ENCODE measurements at regions not wholly inside any gene's neighbourhood (a gene's known extent, or its start where the extent isn't known, plus 50 kb on each side); places are given as distances from the start of the nearest gene placed in this dataset.

- ChIA-PET CTCF (interaction anchor here (1.0 to 1.2 kb wide), 2 partner anchors 30 to 72 kb away, joined by 3 to 4 read pairs; no protein-coding TSS in a partner anchor), POLR2A (no interaction called here)
- no peaks in the 10 kb centered on the region for H3K4me1 Mint-ChIP-seq
- no peaks in the 10 kb centered on the region for H3K9me3 Mint-ChIP-seq
- no peaks in the 10 kb centered on the region for H3K36me3 Mint-ChIP-seq
- ATAC-seq (no peak), DNase-seq (ENCODE audit: low spot score) (no peak)
- TF ChIP-seq SMAD3 (CRISPR knock-in tag; IDR thresholded peaks at IDR 0.05; ENCODE audit: borderline replicate concordance): no peak
- TF ChIP-seq, protein P1, sequence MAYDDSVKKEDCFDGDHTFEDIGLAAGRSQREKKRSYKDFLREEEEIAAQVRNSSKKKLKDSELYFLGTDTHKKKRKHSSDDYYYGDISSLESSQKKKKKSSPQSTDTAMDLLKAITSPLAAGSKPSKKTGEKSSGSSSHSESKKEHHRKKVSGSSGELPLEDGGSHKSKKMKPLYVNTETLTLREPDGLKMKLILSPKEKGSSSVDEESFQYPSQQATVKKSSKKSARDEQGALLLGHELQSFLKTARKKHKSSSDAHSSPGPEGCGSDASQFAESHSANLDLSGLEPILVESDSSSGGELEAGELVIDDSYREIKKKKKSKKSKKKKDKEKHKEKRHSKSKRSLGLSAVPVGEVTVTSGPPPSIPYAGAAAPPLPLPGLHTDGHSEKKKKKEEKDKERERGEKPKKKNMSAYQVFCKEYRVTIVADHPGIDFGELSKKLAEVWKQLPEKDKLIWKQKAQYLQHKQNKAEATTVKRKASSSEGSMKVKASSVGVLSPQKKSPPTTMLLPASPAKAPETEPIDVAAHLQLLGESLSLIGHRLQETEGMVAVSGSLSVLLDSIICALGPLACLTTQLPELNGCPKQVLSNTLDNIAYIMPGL (CRISPR knock-in tag; IDR thresholded peaks at IDR 0.05): no peak
- no peak for TF ChIP-seq CREB1 (CRISPR knock-in tag; IDR thresholded peaks at IDR 0.05)
- no peak for TF ChIP-seq ZNF416 (CRISPR knock-in tag; IDR thresholded peaks at IDR 0.05)
- TF ChIP-seq ZNF317 (CRISPR knock-in tag; IDR thresholded peaks at IDR 0.05; ENCODE audit: borderline replicate concordance, low read depth): no peak
- no peak for TF ChIP-seq ETV6 (CRISPR knock-in tag; IDR thresholded peaks at IDR 0.05)
- TF ChIP-seq, protein P2, sequence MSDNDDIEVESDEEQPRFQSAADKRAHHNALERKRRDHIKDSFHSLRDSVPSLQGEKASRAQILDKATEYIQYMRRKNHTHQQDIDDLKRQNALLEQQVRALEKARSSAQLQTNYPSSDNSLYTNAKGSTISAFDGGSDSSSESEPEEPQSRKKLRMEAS (CRISPR knock-in tag; IDR thresholded peaks at IDR 0.05): no peak
- no peak for TF ChIP-seq SOX15 (CRISPR knock-in tag; IDR thresholded peaks at IDR 0.05)
- no peak for TF ChIP-seq ZNF232 (CRISPR knock-in tag; IDR thresholded peaks at IDR 0.05)
- no peak for TF ChIP-seq EMX1 (CRISPR knock-in tag; IDR thresholded peaks at IDR 0.05)
- TF ChIP-seq ZSCAN18 (CRISPR knock-in tag; IDR thresholded peaks at IDR 0.05): no peak
- no peak for TF ChIP-seq PRRX2 (CRISPR knock-in tag; IDR thresholded peaks at IDR 0.05)
- TF ChIP-seq ZNF138 (CRISPR knock-in tag; conservative IDR thresholded peaks at IDR 0.05): no peak
- TF ChIP-seq ZNF396 (CRISPR knock-in tag; IDR thresholded peaks at IDR 0.05; ENCODE audit: borderline replicate concordance): no peak
- no peak for TF ChIP-seq GRHL2 (CRISPR knock-in tag; IDR thresholded peaks at IDR 0.05; ENCODE audit: insufficient replicate concordance, severe bottlenecking)
- TF ChIP-seq ZBTB21 (CRISPR knock-in tag; IDR thresholded peaks at IDR 0.05; ENCODE audit: borderline replicate concordance): no peak
- TF ChIP-seq, protein P3, sequence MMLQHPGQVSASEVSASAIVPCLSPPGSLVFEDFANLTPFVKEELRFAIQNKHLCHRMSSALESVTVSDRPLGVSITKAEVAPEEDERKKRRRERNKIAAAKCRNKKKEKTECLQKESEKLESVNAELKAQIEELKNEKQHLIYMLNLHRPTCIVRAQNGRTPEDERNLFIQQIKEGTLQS (CRISPR knock-in tag; conservative IDR thresholded peaks at IDR 0.05): no peak
- no peak overlapping the region for H3K27ac Mint-ChIP-seq
- no peaks in the 10 kb centered on the region for H3K27me3 Mint-ChIP-seq (ENCODE audit: low read depth)
- no peak overlapping the region for H3K4me3 Mint-ChIP-seq
Observed at GRCh38 chr6:25193460-25194171, 85.6 kb upstream of the CARMIL1 start.

GRCh38 chr6:25194172-25194678 lies 84.9 kb upstream of the CARMIL1 start:
- H3K27ac Mint-ChIP-seq: no peak overlapping the region
- no peak overlapping the region for H3K4me3 Mint-ChIP-seq
- no peaks in the 10 kb centered on the region for H3K9me3 Mint-ChIP-seq
- no peaks in the 10 kb centered on the region for H3K4me1 Mint-ChIP-seq
- ChIA-PET CTCF (interaction anchor here (1.0 kb wide), 1 partner anchor 71 kb away, joined by 3 read pairs; no protein-coding TSS in a partner anchor), POLR2A (no interaction called here)
- TF ChIP-seq ELF4 (CRISPR knock-in tag; IDR thresholded peaks at IDR 0.05; ENCODE audit: low read depth) (no peak), ETV6 (CRISPR knock-in tag; IDR thresholded peaks at IDR 0.05) (no peak), JAZF1 (CRISPR knock-in tag; IDR thresholded peaks at IDR 0.05) (no peak), FOXP1 (CRISPR knock-in tag; IDR thresholded peaks at IDR 0.05; ENCODE audit: borderline replicate concordance) (no peak), KAT7 (CRISPR knock-in tag; IDR thresholded peaks at IDR 0.05; ENCODE audit: borderline replicate concordance) (no peak), HMGA2 (CRISPR knock-in tag; IDR thresholded peaks at IDR 0.05) (no peak)
- TF ChIP-seq, protein P4, sequence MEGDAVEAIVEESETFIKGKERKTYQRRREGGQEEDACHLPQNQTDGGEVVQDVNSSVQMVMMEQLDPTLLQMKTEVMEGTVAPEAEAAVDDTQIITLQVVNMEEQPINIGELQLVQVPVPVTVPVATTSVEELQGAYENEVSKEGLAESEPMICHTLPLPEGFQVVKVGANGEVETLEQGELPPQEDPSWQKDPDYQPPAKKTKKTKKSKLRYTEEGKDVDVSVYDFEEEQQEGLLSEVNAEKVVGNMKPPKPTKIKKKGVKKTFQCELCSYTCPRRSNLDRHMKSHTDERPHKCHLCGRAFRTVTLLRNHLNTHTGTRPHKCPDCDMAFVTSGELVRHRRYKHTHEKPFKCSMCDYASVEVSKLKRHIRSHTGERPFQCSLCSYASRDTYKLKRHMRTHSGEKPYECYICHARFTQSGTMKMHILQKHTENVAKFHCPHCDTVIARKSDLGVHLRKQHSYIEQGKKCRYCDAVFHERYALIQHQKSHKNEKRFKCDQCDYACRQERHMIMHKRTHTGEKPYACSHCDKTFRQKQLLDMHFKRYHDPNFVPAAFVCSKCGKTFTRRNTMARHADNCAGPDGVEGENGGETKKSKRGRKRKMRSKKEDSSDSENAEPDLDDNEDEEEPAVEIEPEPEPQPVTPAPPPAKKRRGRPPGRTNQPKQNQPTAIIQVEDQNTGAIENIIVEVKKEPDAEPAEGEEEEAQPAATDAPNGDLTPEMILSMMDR (IDR thresholded peaks at IDR 0.05): no peak
- DNase-seq (ENCODE audit: low spot score) (no peak), ATAC-seq (no peak)
- H3K36me3 Mint-ChIP-seq: no peaks in the 10 kb centered on the region
- no peaks in the 10 kb centered on the region for H3K27me3 Mint-ChIP-seq (ENCODE audit: low read depth)

All from WTC11 (cell line).